ENCODE measurements at regions not wholly inside any gene's neighbourhood (a gene's known extent, or its start where the extent isn't known, plus 50 kb on each side); places are given as distances from the start of the nearest gene placed in this dataset.

DNA sequence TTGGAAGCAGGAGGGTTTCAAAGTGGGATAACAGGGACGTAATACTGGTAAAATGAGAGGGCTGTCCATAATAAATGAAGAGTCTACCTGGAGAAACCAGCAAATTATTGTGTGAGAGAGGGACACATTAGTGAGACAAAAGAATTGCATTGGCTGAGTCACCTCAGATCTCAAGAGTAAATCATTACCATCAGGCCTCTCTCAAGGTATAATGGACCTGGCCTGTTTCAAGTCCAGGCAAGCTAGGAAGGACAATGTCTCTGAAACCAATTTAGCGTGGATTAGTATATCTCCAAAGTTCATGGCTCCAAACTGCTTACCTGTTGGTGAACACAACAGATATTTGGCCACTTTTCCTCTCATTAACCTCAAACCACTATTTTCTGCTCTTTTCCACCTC, 471.4 kb downstream of the CMPK2 start:
- TF ChIP-seq TBP (IDR thresholded peaks at IDR 0.05; ENCODE audit: low read depth, low read length) (no peak), EGR1 (IDR thresholded peaks at IDR 0.05; ENCODE audit: borderline replicate concordance, low read depth, low read length) (no peak), JUND (IDR thresholded peaks at IDR 0.05; ENCODE audit: low read length) (no peak), ZNF274 (IDR thresholded peaks at IDR 0.05; ENCODE audit: borderline replicate concordance, extremely low read depth, low read length) (no peak), TCF12 (IDR thresholded peaks at IDR 0.05; ENCODE audit: low read depth, low read length) (no peak), POLR2AphosphoS5 (IDR thresholded peaks at IDR 0.05; ENCODE audit: low read depth, low read length) (no peak), POLR2A (IDR thresholded peaks at IDR 0.05; ENCODE audit: control extremely low read depth in 1 of 2, low read depth in 2 of 2, low read length in 2 of 2) (no peak), TEAD4 (IDR thresholded peaks at IDR 0.05; ENCODE audit: low read depth, low read length) (no peak), EZH2 (IDR thresholded peaks at IDR 0.05; ENCODE audit: low read depth, low read length, severe bottlenecking) (no peak)
- TF ChIP-seq, protein P1, sequence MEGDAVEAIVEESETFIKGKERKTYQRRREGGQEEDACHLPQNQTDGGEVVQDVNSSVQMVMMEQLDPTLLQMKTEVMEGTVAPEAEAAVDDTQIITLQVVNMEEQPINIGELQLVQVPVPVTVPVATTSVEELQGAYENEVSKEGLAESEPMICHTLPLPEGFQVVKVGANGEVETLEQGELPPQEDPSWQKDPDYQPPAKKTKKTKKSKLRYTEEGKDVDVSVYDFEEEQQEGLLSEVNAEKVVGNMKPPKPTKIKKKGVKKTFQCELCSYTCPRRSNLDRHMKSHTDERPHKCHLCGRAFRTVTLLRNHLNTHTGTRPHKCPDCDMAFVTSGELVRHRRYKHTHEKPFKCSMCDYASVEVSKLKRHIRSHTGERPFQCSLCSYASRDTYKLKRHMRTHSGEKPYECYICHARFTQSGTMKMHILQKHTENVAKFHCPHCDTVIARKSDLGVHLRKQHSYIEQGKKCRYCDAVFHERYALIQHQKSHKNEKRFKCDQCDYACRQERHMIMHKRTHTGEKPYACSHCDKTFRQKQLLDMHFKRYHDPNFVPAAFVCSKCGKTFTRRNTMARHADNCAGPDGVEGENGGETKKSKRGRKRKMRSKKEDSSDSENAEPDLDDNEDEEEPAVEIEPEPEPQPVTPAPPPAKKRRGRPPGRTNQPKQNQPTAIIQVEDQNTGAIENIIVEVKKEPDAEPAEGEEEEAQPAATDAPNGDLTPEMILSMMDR (IDR thresholded peaks at IDR 0.05; ENCODE audit: control extremely low read depth in 1 of 3, insufficient read depth in 1 of 3, low read depth in 1 of 3, low read length in 3 of 3), result no peak
- TF ChIP-seq, protein P2, sequence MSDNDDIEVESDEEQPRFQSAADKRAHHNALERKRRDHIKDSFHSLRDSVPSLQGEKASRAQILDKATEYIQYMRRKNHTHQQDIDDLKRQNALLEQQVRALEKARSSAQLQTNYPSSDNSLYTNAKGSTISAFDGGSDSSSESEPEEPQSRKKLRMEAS (IDR thresholded peaks at IDR 0.05), result no peak

All from H1 (cell line).